ENCODE measurements at regions not wholly inside any gene's neighbourhood (a gene's known extent, or its start where the extent isn't known, plus 50 kb on each side); places are given as distances from the start of the nearest gene placed in this dataset.

DNA sequence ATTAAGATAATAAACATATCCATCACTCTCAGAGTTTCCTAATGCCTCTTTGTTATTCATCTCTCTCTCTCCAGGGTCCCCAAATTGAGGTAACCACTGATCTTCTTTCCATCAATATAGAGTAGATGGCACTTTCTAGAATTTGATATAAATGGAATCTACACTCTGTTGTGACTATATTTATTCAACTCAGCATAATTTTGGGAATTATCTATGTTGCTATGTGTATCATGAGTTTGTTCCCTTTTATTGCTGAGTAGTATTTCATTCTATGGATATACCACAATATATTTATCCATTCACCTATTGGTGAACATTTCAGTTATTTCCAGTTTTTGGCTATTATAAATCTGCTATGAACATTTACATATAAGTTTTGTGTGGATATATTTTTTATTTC, 230.7 kb downstream of the HLX start:
- DNase-seq, result no peak

GRCh38 chr1:221117133-221117532, 237.9 kb downstream of the HLX start:
- no peak for DNase-seq

- DNase-seq, result no peak
Measured at GRCh38 chr1:221117548-221117951, 238.3 kb downstream of the HLX start.

GRCh38 chr1:221118176-221118937, 239.1 kb downstream of the HLX start:
- no peak for DNase-seq

DNA sequence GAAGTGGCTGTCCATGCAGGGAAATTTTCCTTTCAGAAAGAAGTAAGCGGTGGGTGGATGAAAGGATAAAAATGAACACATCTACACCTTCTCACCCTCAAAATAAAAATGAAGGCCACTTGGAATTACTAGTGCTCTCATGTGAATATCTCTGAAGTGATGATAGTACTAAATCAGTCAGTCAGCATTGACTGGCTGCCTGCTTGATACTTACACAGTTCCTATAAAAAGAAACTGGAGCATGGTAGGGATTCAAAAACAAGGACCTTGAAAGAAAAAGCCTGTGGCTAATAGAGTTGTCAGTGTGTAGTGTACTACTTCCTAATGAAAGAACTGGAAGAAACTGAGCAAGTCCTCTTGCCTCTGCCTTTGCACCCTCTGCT, 239.7 kb downstream of the HLX start:
- no peak for DNase-seq

DNA sequence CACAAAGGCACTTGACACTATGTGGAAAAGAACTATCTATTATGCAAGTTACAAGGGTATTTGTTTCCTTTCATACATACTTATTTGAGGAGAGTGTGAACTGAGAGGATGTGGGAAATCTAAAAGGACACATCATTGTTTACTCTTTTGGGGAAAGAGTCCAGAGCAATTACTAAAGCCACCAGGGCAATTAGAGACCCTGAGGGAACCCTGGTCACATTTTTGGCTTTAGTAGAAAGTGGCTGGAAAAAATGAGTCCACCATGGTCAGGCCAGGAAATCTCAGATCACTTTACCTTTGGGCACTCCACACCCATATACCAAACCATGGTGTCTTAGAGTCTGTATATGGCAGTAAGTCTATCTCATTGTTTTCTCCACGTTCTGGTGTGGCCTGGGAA, 243.3 kb downstream of the HLX start:
- no peak for DNase-seq

GRCh38 chr1:221125976-221126375, 246.7 kb downstream of the HLX start:
- DNase-seq, result no peak

DNA sequence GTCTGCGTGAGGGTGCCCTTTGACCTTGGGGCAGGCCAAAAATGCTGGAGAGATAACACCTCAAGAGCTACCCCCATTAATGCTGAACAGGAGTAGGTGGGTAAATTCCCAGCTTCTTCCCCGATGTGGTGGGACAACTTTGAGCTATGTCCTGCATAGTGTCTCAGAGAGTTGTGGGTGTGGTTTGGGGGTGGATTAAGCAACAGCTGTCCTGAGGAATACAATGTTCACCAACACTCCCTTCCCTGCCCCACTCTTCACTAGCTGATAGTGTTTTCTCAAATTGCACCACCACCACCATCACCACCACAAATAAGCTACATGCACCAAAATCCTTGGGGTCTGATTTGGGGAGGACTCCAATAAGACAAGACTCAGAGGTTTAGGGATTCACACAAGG, 258.4 kb downstream of the HLX start:
- no peak for DNase-seq

DNA sequence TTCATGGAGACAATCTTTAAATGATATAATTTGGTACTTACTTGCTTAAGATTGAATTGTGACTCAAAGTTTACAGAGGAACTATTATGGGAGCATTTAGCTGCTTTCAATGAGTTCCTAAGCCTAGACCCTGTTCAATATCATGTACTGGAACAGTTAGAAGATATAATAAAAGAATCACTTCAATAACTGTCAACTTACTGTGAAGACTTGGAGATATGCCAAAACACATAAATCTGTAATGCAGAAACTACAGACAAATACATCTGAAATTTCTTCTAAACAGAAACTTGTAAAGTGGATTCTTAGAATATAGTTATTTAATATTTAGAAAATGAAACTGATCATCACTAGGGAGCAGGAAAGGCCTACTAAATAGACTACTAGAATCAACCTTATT, 259.3 kb downstream of the HLX start:
- no peak for DNase-seq

DNA sequence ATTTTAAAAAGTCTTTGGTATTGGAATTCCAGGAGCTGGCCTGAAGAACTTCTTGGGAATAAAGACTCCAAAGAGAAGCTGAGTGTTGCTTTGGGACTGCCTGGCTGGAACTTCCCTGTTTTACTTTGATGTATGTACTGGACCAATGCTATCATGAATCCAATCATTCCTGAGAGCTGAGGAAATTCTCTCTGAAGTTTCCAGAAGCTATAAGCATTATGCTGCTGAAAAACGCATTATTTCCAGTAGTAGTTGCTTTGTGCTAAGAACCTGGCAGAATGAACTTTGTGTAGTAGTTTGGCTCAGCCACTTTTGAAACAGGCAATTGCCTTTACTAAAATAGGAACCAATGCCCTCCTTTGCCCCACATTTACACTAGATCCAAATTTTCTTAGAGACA, 260.7 kb downstream of the HLX start:
- no peak for DNase-seq

GRCh38 chr1:221141096-221141495, 261.9 kb downstream of the HLX start:
- no peak for DNase-seq

DNA sequence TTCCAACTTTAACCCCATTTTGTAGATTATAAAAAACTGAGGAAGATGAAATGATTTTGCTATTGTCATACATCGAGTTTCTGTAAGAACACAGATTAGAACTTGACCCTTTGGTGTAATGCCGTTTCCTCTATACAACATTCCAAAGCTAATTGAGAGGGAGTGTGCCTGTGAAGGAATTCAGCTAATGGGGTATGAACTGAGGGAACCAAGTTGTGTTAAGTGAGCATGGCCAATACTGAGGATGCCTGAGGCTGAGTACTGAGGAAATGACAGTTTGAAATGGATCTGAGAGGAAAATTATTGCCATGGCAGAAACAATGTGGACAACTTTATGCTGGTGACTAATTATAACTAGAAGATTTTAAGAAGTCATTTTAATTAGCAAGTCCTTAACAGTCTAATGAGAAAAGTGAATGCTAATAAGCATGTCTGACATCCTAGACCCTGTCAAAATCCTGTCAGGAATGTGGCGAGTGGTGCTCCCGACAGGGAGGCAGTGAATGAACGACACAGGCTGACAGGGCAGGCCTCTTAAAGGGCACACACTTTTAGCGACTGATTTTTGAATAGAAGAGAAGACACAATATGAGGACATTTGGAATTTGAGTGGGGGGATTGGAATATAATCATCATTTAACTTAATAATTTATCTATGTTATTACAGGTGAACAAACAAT, 262.5 kb downstream of the HLX start:
- no peak for DNase-seq

GRCh38 chr1:221148660-221149059, 269.4 kb downstream of the HLX start:
- no peak for DNase-seq

GRCh38 chr1:221149111-221149510, 269.9 kb downstream of the HLX start:
- no peak for DNase-seq

DNA sequence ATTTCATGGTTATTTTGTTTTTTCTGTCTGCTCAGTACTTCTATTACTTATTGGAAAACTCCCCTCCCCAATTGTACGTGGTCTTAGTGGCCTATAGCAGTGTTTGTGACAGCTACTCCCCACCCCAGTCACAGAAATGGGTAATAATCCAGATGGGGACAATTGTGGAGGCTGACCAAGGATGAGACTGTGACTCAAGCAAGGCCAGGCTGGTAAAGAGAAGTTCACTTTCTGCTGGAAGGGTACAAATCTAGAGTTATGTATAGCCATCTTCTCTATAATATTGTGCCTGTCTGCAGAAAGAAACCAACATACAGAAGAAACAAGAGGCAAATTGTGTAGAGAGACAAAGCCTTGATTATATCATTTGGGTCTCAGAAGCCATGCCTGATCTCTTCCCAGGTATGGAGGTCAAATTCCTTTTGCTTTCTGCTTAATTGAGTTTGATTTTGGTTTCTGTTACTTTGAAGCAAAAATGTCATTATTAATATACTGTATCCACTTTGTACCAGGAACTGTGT, 270.4 kb downstream of the HLX start:
- DNase-seq, result no peak

DNA sequence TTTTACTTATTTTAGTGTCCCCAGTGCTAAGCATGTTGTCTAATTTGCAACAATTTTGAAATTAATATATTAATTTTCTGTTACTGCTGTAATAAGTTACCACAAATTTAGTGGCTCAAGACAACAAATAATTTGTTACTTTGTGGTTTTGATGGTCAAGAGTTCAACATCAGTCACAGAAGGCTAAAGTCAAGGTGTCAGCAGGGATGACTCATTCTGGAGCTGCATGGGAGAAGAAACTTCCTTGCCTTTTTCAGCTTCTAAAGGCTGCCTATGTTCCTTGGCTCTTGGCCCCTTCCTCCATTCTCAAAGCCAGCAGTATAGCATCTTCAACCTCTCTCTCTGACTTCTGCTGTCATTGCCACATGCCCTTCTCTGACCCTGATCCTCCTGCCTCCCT, 271.8 kb downstream of the HLX start:
- no peak for DNase-seq

DNA sequence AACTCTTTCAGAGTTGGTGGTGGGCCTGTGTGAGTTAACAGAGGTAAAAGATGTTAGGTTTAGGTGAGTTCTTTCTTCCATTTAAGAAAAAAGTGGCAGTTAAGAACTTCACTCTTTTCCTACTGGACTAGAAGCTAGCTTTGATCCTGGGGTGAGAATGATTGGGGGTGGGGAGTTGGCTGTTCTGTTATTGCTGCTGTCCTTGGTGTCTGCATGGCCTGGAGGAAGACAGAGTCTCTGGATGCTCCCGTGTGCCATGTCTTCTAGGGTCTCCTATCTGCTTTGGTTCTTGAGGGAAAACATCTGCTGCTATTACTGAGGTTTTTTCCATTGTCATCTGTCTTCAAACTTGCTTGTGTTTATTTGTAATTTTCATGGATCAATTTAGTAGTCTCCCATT, 275.7 kb downstream of the HLX start:
- no peak for DNase-seq

DNA sequence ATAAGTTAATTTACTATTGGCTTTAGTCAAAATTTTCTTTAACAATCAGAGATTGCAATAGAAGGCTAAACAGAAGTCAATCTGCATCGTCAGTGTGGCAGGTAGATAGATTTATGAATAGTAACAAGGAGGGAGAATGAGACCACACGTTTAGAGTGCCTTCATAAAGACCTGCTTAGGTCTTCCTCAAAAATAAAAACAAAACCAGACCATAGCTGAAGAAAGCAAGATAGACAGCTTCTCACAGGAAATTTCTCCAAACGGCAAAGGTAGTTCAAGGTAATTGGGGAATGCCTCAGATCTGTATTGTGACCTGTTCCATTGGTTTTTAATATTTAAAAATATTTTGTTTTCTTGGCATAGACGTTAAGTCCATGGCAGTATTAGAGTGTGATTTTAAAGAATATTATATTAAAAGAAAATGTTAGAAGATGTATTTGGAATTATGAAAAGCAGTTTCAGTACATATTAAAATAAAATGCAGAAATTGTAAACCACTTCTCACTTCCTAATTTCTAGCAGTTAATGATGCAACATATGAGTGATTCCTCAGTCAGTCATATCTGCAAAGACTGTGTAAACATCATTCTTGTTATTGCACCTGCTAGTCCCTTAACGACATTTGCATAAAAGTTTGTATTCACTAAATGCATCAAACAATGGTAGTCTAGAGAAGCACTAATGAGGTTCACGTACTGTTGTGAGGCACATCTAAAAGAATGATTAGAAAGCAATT, 278.0 kb downstream of the HLX start:
- DNase-seq, result no peak

DNA sequence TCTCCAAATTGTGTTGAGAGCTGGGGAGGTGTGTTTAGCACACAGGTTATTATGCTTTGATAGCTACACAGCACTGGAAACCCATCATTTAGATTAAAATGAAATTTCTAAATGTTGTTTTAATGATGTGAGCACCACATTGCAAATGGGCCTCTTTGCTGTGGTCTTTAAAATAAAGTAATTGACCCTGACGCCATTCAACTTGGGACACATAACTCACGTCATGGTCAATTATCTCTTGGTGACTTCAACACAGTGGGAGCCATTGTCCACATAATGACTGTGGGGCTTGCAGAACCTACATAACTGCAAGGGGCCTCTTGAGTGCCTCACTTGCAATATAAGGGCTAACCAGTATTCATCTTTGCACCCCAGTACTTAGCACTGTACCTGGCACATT, 280.4 kb downstream of the HLX start:
- no peak for DNase-seq

GRCh38 chr1:221161571-221162041, 282.4 kb downstream of the HLX start:
- DNase-seq, result no peak

DNA sequence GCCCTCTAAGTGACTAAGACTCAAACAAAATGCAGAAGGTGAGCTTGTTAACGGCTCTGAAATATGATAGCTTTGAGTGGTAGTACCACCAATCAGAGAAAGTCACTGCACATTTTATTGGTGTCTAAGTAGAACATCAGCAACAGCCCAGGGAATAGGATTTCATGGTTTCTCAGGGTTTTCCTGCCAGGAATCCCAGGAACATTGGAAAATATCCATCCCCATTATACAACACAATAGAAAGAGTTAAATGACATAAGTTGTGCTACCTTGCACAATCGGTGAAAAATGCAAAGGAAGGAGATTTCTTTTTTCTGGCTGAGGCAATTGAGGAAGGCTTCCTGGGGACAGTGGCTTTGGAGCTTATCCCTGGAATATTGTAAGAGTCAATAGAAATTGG, 283.1 kb downstream of the HLX start:
- DNase-seq, result no peak

- no peak for DNase-seq
Measured at GRCh38 chr1:221162939-221163338, 283.7 kb downstream of the HLX start.

DNA sequence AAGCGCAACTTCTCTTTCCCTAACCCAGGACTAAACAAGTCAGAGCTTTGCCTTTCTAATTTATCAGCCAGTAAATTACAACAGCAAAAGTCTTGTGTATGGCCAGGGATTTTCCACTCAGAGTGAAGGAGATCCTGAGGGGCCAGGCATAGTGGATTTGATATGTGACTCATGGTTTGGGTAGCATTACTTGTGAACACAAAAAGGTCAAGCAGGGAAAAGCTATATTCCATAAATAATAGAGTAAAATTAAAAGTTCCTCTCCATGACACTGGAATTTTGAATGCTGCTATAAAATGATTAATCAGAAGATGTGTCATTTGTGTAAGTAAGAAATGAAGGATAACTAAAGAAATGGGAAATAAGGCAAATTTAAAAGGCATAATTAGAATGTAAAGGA, 284.8 kb downstream of the HLX start:
- no peak for DNase-seq
